K562 (cell line): ENCODE measurements at regions not wholly inside any gene's neighbourhood (a gene's known extent, or its start where the extent isn't known, plus 50 kb on each side); places are given as distances from the start of the nearest gene placed in this dataset.

Experiments used
- ATAC-seq: fragments of 200-7000 bp; cut with Tn5 transposase; 3 replicates; pipeline ENCODE4 v1.9.1; 2020; ENCODE audit warnings: moderate library complexity
- BruUV-seq: library from RNA; stranded (reverse); fragments of 400-500 nt; replicated peaks from 2 replicates; lab custom pipeline; 2021; lab: Mats Ljungman, UMichigan
- CTCF ChIA-PET: fragments of 300-600 bp; formaldehyde crosslinking; extraction: SDS; loops from one replicate; lab custom pipeline; 2021; ENCODE audit warnings: low intra/inter-chr PET ratio; lab: Yijun Ruan, JAX
- POLR2A ChIA-PET: fragments of 300-600, 350-650 bp; sonication (Branson Sonifier 250); formaldehyde crosslinking; extraction: SDS; loops from one replicate; lab custom pipeline; 2021; ENCODE audit warnings: antibody characterized with exemption, inconsistent platforms; lab: Yijun Ruan, JAX
- DNase-seq, 4 experiments: peaks; one replicate each; pipeline versions ENCODE4 v3.0.0 to v3.0.0-alpha.2; 2011 to 2018; ENCODE audit warnings: low spot score in 3 of 4, mixed read lengths in 3 of 4; ENCODE audit errors: extremely low read depth in 1 of 4
- FAIRE-seq: peaks from 2 replicates; lab custom pipeline; 2011; peaks lifted over from hg19 to GRCh38; lab: Jason Lieb, UNC
- H2AFZ ChIP-seq: 2 replicates; pipeline ENCODE4 v1.6.0; 2011; ENCODE audit warnings: low read depth, low read length, control low read depth, inconsistent platforms
- H3K27ac ChIP-seq: fragments of 200-600 bp; 3 replicates; pipeline ENCODE4 v1.8.0; 2011; ENCODE audit warnings: low read depth, mild to moderate bottlenecking, control low read depth, inconsistent platforms, low read length, moderate library complexity, mixed read lengths; ENCODE audit errors: extremely low read depth
- H3K27me3 ChIP-seq, 2 experiments: fragments of 300-600 bp in 1 of 2; 2 replicates in 1 of 2; 3 replicates in 1 of 2; pipeline versions ENCODE4 v1.6.0 to v1.8.0; 2011; ENCODE audit warnings: inconsistent platforms in 2 of 2, low read length in 2 of 2, mild to moderate bottlenecking in 1 of 2, mixed read lengths in 1 of 2, moderate library complexity in 1 of 2; ENCODE audit not compliant: control insufficient read depth in 2 of 2, insufficient read depth in 2 of 2
- H3K36me3 ChIP-seq: fragments of 300-600 bp; 3 replicates; pipeline ENCODE4 v1.8.0; 2011; ENCODE audit warnings: mild to moderate bottlenecking, low read length, inconsistent platforms; ENCODE audit not compliant: control insufficient read depth, insufficient read depth
- H3K4me1 ChIP-seq, 2 experiments: fragments of 200-600 bp in 1 of 2; replicated peaks in 1 of 2; 2 replicates in 1 of 2; 3 replicates in 1 of 2; pipeline versions ENCODE4 v1.5.1 to v1.8.0; 2011; ENCODE audit warnings: inconsistent platforms in 2 of 2, low read length in 2 of 2, mild to moderate bottlenecking in 1 of 2, mixed read lengths in 1 of 2, moderate library complexity in 1 of 2; ENCODE audit not compliant: control insufficient read depth in 2 of 2, insufficient read depth in 2 of 2
- H3K4me2 ChIP-seq: 2 replicates; pipeline ENCODE4 v1.6.1; 2011; ENCODE audit warnings: low read length, control low read depth, inconsistent platforms, mixed read lengths; ENCODE audit not compliant: insufficient read depth
- H3K4me3 ChIP-seq: fragments of 200-600 bp; sonication (generic), shearing (Covaris generic); 2 replicates; pipeline ENCODE4 v1.5.1; 2016; ENCODE audit warnings: control low read depth, inconsistent platforms
- H3K79me2 ChIP-seq: fragments of 200-600 bp; 3 replicates; pipeline ENCODE4 v1.8.0; 2011; ENCODE audit warnings: low read length, inconsistent platforms; ENCODE audit not compliant: control insufficient read depth, insufficient read depth
- H3K9ac ChIP-seq, 2 experiments: 2 replicates each; pipeline versions ENCODE4 v1.6.0 to v1.6.1; 2011; ENCODE audit warnings: low read depth in 2 of 2, low read length in 2 of 2, control low read depth in 1 of 2, inconsistent platforms in 1 of 2, mild to moderate bottlenecking in 1 of 2, mixed read lengths in 1 of 2; ENCODE audit not compliant: insufficient read depth in 1 of 2
- H3K9me1 ChIP-seq: one replicate; pipeline ENCODE4 v1.6.0; 2011; ENCODE audit warnings: inconsistent platforms, mild to moderate bottlenecking, low read length, moderate library complexity; ENCODE audit not compliant: control insufficient read depth, insufficient read depth
- H3K9me3 ChIP-seq: replicated peaks from 2 replicates; pipeline ENCODE4 v1.5.1; 2011; ENCODE audit warnings: low read depth, low read length, inconsistent platforms; ENCODE audit not compliant: control insufficient read depth, insufficient read depth
- H4K20me1 ChIP-seq: replicated peaks from 2 replicates; pipeline ENCODE4 v1.6.1; 2011; ENCODE audit warnings: low read length, inconsistent platforms, mixed read lengths; ENCODE audit not compliant: control insufficient read depth, insufficient read depth
- BRD4 ChIP-seq: fragments of 200-600 bp; sonication (generic); IDR thresholded peaks from 2 replicates; pipeline ENCODE4 v1.6.1; 2017; ENCODE audit warnings: inconsistent platforms
- E2F6 ChIP-seq, 2 experiments: IDR thresholded peaks; 2 replicates each; pipeline ENCODE4 v1.6.1; 2011; ENCODE audit warnings: borderline replicate concordance in 1 of 2, control low read depth in 1 of 2, low read depth in 1 of 2, low read length in 1 of 2, mild to moderate bottlenecking in 1 of 2, mixed read lengths in 1 of 2, moderate library complexity in 1 of 2; ENCODE audit not compliant: insufficient read depth in 1 of 2, insufficient read length in 1 of 2, poor library complexity in 1 of 2, severe bottlenecking in 1 of 2; ENCODE audit errors: extremely low read depth in 1 of 2
- EWSR1 ChIP-seq: fragments of 450-650 bp; IDR thresholded peaks from 2 replicates; pipeline ENCODE4 v1.6.1; 2018; ENCODE audit warnings: borderline replicate concordance, mild to moderate bottlenecking, low read depth, moderate library complexity; ENCODE audit not compliant: partially characterized antibody
- HINFP ChIP-seq: fragments of 450-650 bp; conservative IDR thresholded peaks from 2 replicates; pipeline ENCODE4 v1.6.1; 2016; ENCODE audit warnings: missing genetic modification characterization, low read depth, mild to moderate bottlenecking, control low read depth, missing compliant biosample characterization
- KLF6 ChIP-seq: fragments of 250-450 bp; sonication (Bioruptor Pico); IDR thresholded peaks from 2 replicates; pipeline ENCODE4 v1.4.0; 2020; ENCODE audit warnings: mild to moderate bottlenecking, moderate library complexity, borderline replicate concordance
- MAZ ChIP-seq, 2 experiments: fragments of 450-650 bp in 1 of 2; sonication (generic) in 1 of 2; formaldehyde crosslinking; IDR thresholded peaks in 1 of 2; conservative IDR thresholded peaks in 1 of 2; 2 replicates each; pipeline versions ENCODE4 v1.4.0 to v1.5.0; 2020; ENCODE audit warnings: mild to moderate bottlenecking in 1 of 2, missing genetic modification reagents in 1 of 2
- NFIC ChIP-seq: fragments of 450-650 bp; IDR thresholded peaks from 2 replicates; pipeline ENCODE4 v1.6.1; 2017; ENCODE audit warnings: mild to moderate bottlenecking, inconsistent platforms
- NR4A1 ChIP-seq, 2 experiments: fragments of 250-450 bp in 1 of 2; fragments of 450-650 bp in 1 of 2; sonication (Bioruptor Pico) in 1 of 2; IDR thresholded peaks; 2 replicates each; pipeline versions ENCODE4 v1.4.0 to v1.6.1; 2016 to 2020; ENCODE audit warnings: mild to moderate bottlenecking in 2 of 2, missing compliant biosample characterization in 1 of 2, missing genetic modification characterization in 1 of 2, moderate library complexity in 1 of 2
- POLR2AphosphoS2 ChIP-seq: IDR thresholded peaks from 2 replicates; pipeline ENCODE4 v1.6.1; 2012; ENCODE audit warnings: low read length, improper control_type of control experiment
- PPARD ChIP-seq: fragments of 250-450 bp; sonication (Bioruptor Pico); IDR thresholded peaks from 2 replicates; pipeline ENCODE4 v1.8.0; 2022; ENCODE audit warnings: inconsistent platforms, mild to moderate bottlenecking, moderate library complexity
- SAP30 ChIP-seq: fragments of 200-600 bp; sonication (generic); IDR thresholded peaks from 2 replicates; pipeline ENCODE4 v1.6.1; 2012; ENCODE audit warnings: borderline replicate concordance, low read depth, mild to moderate bottlenecking, moderate library complexity, low read length, control low read depth, inconsistent platforms; ENCODE audit not compliant: insufficient read depth, poor library complexity, severe bottlenecking
- SNIP1 ChIP-seq: fragments of 450-650 bp; IDR thresholded peaks from 2 replicates; pipeline ENCODE4 v1.7.1; 2017; ENCODE audit warnings: low read depth, mild to moderate bottlenecking
- TARDBP ChIP-seq: fragments of 450-650 bp; IDR thresholded peaks from 2 replicates; pipeline ENCODE4 v1.6.1; 2016
- TFAP4 ChIP-seq: sonication (generic); formaldehyde crosslinking; IDR thresholded peaks from 2 replicates; pipeline ENCODE4 v1.8.0; 2022; ENCODE audit warnings: missing genetic modification reagents, mild to moderate bottlenecking, moderate library complexity, borderline replicate concordance
- U2AF1 ChIP-seq: fragments of 200-400 bp; formaldehyde crosslinking; optimal IDR thresholded peaks from 2 replicates; pipeline ENCODE3; 2017; ENCODE audit warnings: mild to moderate bottlenecking, low read depth, low read length, moderate library complexity
- ZNF133 ChIP-seq: fragments of 250-450 bp; sonication (Bioruptor Pico); IDR thresholded peaks from 2 replicates; pipeline ENCODE4 v1.4.0; 2020; ENCODE audit warnings: mild to moderate bottlenecking
- ZNF280A ChIP-seq: fragments of 450-650 bp; IDR thresholded peaks from 2 replicates; pipeline ENCODE4 v1.6.1; 2018; ENCODE audit warnings: mild to moderate bottlenecking, low read depth; ENCODE audit not compliant: partially characterized antibody
- ZNF79 ChIP-seq: fragments of 250-450 bp; sonication (Bioruptor Pico); IDR thresholded peaks from 2 replicates; pipeline ENCODE4 v1.4.0; 2020; ENCODE audit warnings: low read depth, mild to moderate bottlenecking, moderate library complexity
- ZSCAN29 ChIP-seq: fragments of 450-650 bp; IDR thresholded peaks from 2 replicates; pipeline ENCODE4 v1.6.1; 2017
- WGBS: fragments of 100-300 bp; shearing (Covaris generic); methylation state at CpG from one replicate; pipeline ENCODE4 v1.1.6; 2016; ENCODE audit warnings: low coverage, mixed read lengths; ENCODE audit not compliant: insufficient coverage; ENCODE audit errors: missing lambda C conversion rate; 5-methylcytosine and 5-hydroxymethylcytosine counted together
- in situ Hi-C: fragments of 300-500 bp; cut with MboI; formaldehyde crosslinking; loops from 4 replicates; pipeline ENCODE4 v1.15.0; 2018; ENCODE audit warnings: inconsistent platforms, mixed read lengths
- intact Hi-C: fragments of 100-400 bp; cut with micrococcal nuclease; formaldehyde crosslinking; loops from 2 replicates; pipeline ENCODE4 v1.14.2; 2022

GRCh38 chr2:160916300-160916699 lies 243.9 kb upstream of the TANK start:
- CTCF ChIA-PET = no interaction called here
- Histone ChIP-seq H3K4me1 (no peaks in the 10 kb centered on the region), H3K27ac (no peak overlapping the region), H3K9ac (no peak overlapping the region), H4K20me1 (no peaks in the 10 kb centered on the region), H3K36me3 (no peaks in the 10 kb centered on the region), H3K9me3 (no peaks in the 10 kb centered on the region), H2AFZ (no peak overlapping the region), H3K27me3 (no peaks in the 10 kb centered on the region), H3K4me3 (no peak overlapping the region), H3K9me1 (no peaks in the 10 kb centered on the region), H3K79me2 (no peaks in the 10 kb centered on the region), H3K4me2 (no peak overlapping the region)
- no TSS peak for BruUV-seq
- no peak for DNase-seq
- intact Hi-C loops (no loop called here), in situ Hi-C loops (no loop called here)
- POLR2A ChIA-PET = no interaction called here
- no peak for ATAC-seq
- no peak for FAIRE-seq
- 0% methylated on average over 1 of the region's 1 CpG for whole genome bisulfite sequencing
- TF ChIP-seq TFAP4 (CRISPR knock-in tag) (no peak), ZSCAN29 (no peak), EWSR1 (no peak), ZNF133 (CRISPR knock-in tag) (no peak), NR4A1 (CRISPR knock-in tag; IDR thresholded peaks at IDR 0.05) (no peak), NR4A1 (tag; IDR thresholded peaks at IDR 0.05) (no peak), POLR2AphosphoS2 (no peak), SAP30 (no peak), SNIP1 (no peak), HINFP (tag) (no peak), KLF6 (CRISPR knock-in tag) (no peak), ZNF79 (CRISPR knock-in tag) (no peak), PPARD (CRISPR knock-in tag) (no peak), MAZ (CRISPR knock-in tag; conservative IDR thresholded peaks at IDR 0.05 in 1 of 2, IDR thresholded peaks at IDR 0.05 in 1 of 2) (no peak), BRD4 (no peak), TARDBP (no peak), E2F6 (IDR thresholded peaks at IDR 0.05; ENCODE audit: borderline replicate concordance in 1 of 2, extremely low read depth in 1 of 2, insufficient read depth in 1 of 2, insufficient read length in 1 of 2, low read depth in 1 of 2, low read length in 1 of 2, poor library complexity in 1 of 2, severe bottlenecking in 1 of 2) (no peak), ZNF280A (no peak), NFIC (no peak), U2AF1 (no peak)
